Astrocyte (in vitro differentiated cells and primary cell): ENCODE measurements at regions not wholly inside any gene's neighbourhood (a gene's known extent, or its start where the extent isn't known, plus 50 kb on each side); places are given as distances from the start of the nearest gene placed in this dataset.

Experiments
- DNase-seq: peaks from one replicate; pipeline ENCODE4 v3.0.0-alpha.2; 2010; ENCODE audit warnings: low read depth
- FAIRE-seq: peaks from 2 replicates; lab custom pipeline; 2011; peaks lifted over from hg19 to GRCh38; lab: Jason Lieb, UNC
- H2AFZ ChIP-seq: 2 replicates; pipeline ENCODE4 v1.6.0; 2012; ENCODE audit warnings: low read depth, low read length, inconsistent platforms
- H3K27ac ChIP-seq: 2 replicates; pipeline ENCODE4 v1.5.1; 2011; ENCODE audit warnings: low read depth, low read length, inconsistent platforms
- H3K27me3 ChIP-seq: 2 replicates; pipeline ENCODE4 v1.6.0; 2011; ENCODE audit warnings: low read length, inconsistent platforms; ENCODE audit not compliant: insufficient read depth
- H3K36me3 ChIP-seq: 2 replicates; pipeline ENCODE4 v1.5.1; 2011; ENCODE audit warnings: low read length, inconsistent platforms; ENCODE audit not compliant: insufficient read depth
- H3K4me1 ChIP-seq: 2 replicates; pipeline ENCODE4 v1.5.1; 2011; ENCODE audit warnings: low read length, inconsistent platforms; ENCODE audit not compliant: insufficient read depth
- H3K4me2 ChIP-seq: 2 replicates; pipeline ENCODE4 v1.6.0; 2012; ENCODE audit warnings: low read length, inconsistent platforms
- H3K4me3 ChIP-seq: 2 replicates; pipeline ENCODE4 v1.5.1; 2011; ENCODE audit warnings: low read depth, mild to moderate bottlenecking, low read length, inconsistent platforms; ENCODE audit not compliant: insufficient read depth
- H3K79me2 ChIP-seq: 2 replicates; pipeline ENCODE4 v1.6.0; 2012; ENCODE audit warnings: mild to moderate bottlenecking, low read length, inconsistent platforms; ENCODE audit not compliant: insufficient read depth
- H3K9ac ChIP-seq: 2 replicates; pipeline ENCODE4 v1.6.0; 2012; ENCODE audit warnings: mild to moderate bottlenecking, low read length, inconsistent platforms
- H3K9me3 ChIP-seq: 2 replicates; pipeline ENCODE4 v1.5.1; 2012; ENCODE audit warnings: low read depth, mild to moderate bottlenecking, low read length, inconsistent platforms; ENCODE audit not compliant: insufficient read depth
- H4K20me1 ChIP-seq: 2 replicates; pipeline ENCODE4 v1.6.0; 2012; ENCODE audit warnings: low read length, inconsistent platforms; ENCODE audit not compliant: insufficient read depth
- H3K27ac Mint-ChIP-seq: one replicate; pipeline ENCODE4 v1.8.0; 2021; ENCODE audit warnings: mild to moderate bottlenecking, mixed read lengths; ENCODE audit not compliant: unreplicated experiment
- H3K27me3 Mint-ChIP-seq: one replicate; pipeline ENCODE4 v1.8.0; 2021; ENCODE audit warnings: low read depth, mixed read lengths; ENCODE audit not compliant: unreplicated experiment
- H3K36me3 Mint-ChIP-seq: one replicate; pipeline ENCODE4 v1.8.0; 2021; ENCODE audit warnings: low read depth, mixed read lengths; ENCODE audit not compliant: unreplicated experiment
- H3K4me1 Mint-ChIP-seq: one replicate; pipeline ENCODE4 v1.8.0; 2021; ENCODE audit warnings: low read depth, mixed read lengths; ENCODE audit not compliant: unreplicated experiment
- H3K4me3 Mint-ChIP-seq: one replicate; pipeline ENCODE4 v1.8.0; 2021; ENCODE audit warnings: mild to moderate bottlenecking, moderate library complexity, mixed read lengths; ENCODE audit not compliant: unreplicated experiment
- H3K9me3 Mint-ChIP-seq: one replicate; pipeline ENCODE4 v1.8.0; 2021; ENCODE audit warnings: mild to moderate bottlenecking, mixed read lengths; ENCODE audit not compliant: unreplicated experiment
- EZH2 ChIP-seq: IDR thresholded peaks from 2 replicates; pipeline ENCODE4 v1.6.1; 2012; ENCODE audit warnings: mild to moderate bottlenecking, low read length, inconsistent platforms; ENCODE audit not compliant: insufficient read depth
- TF ChIP-seq, protein P1 (sequence below): IDR thresholded peaks from 2 replicates; pipeline ENCODE4 v1.5.1; 2011; ENCODE audit warnings: low read depth, mild to moderate bottlenecking, inconsistent platforms, low read length, moderate library complexity; ENCODE audit not compliant: insufficient read depth

DNA sequence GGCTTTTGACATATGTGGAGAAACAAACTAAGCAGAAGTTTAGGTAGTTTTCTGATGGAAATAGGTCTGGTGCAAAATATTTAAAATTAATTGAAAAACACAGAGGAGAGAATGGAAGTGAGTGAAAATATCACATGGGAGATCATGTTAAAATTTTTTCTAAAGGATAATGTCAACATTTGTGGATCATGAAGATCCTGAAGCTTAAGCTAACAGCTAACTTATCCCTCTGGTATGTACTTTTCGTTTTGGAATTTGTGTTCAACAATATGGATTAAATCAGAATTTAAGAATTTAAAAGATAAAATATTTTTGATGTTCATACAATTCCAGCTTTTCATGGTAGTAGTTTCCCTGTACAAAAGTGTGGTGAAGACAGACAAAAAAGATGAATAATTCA lies 572.8 kb upstream of the FAM241A start:
- Mint-ChIP-seq H3K27ac (no peak overlapping the region), H3K4me3 (no peak overlapping the region), H3K4me1 (no peaks in the 10 kb centered on the region), H3K27me3 (no peaks in the 10 kb centered on the region), H3K36me3 (no peaks in the 10 kb centered on the region), H3K9me3 (peaks cover 5% of the 10 kb centered on the region)
- TF ChIP-seq, protein P1, sequence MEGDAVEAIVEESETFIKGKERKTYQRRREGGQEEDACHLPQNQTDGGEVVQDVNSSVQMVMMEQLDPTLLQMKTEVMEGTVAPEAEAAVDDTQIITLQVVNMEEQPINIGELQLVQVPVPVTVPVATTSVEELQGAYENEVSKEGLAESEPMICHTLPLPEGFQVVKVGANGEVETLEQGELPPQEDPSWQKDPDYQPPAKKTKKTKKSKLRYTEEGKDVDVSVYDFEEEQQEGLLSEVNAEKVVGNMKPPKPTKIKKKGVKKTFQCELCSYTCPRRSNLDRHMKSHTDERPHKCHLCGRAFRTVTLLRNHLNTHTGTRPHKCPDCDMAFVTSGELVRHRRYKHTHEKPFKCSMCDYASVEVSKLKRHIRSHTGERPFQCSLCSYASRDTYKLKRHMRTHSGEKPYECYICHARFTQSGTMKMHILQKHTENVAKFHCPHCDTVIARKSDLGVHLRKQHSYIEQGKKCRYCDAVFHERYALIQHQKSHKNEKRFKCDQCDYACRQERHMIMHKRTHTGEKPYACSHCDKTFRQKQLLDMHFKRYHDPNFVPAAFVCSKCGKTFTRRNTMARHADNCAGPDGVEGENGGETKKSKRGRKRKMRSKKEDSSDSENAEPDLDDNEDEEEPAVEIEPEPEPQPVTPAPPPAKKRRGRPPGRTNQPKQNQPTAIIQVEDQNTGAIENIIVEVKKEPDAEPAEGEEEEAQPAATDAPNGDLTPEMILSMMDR = no peak
- TF ChIP-seq EZH2 = no peak
- Histone ChIP-seq H3K79me2 (no peaks in the 10 kb centered on the region), H3K27me3 (no peaks in the 10 kb centered on the region), H3K9ac (no peak overlapping the region), H3K4me3 (no peak overlapping the region), H3K4me1 (no peaks in the 10 kb centered on the region), H3K9me3 (no peaks in the 10 kb centered on the region), H3K4me2 (no peak overlapping the region), H4K20me1 (no peaks in the 10 kb centered on the region), H2AFZ (no peak overlapping the region), H3K27ac (no peak overlapping the region), H3K36me3 (no peaks in the 10 kb centered on the region)
- FAIRE-seq (no peak), DNase-seq (no peak)

DNA sequence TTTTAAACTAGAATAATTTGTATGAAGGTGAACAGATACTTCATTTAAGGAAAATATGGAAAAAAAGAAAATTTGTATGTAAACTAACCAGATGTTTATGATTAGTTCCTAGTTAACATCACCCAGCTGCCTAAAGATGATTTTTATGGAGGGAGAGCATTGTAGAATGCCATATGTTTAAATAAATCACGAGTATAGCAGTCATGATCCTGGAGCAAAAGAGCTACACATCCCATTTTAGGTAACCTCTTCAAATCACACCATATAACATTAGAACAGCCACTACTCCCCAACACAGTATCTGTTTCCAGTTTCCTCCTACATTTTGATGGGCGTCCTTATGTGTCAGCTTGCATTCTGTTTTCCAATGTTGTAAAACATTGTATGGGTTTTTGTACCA lies 571.9 kb upstream of the FAM241A start:
- no peak for TF ChIP-seq EZH2
- DNase-seq (no peak), FAIRE-seq (no peak)
- Histone ChIP-seq H2AFZ (no peak overlapping the region), H3K9me3 (no peaks in the 10 kb centered on the region), H3K27ac (no peak overlapping the region), H3K9ac (no peak overlapping the region), H3K36me3 (no peaks in the 10 kb centered on the region), H3K4me2 (no peak overlapping the region), H3K4me3 (no peak overlapping the region), H3K4me1 (no peaks in the 10 kb centered on the region), H3K27me3 (no peaks in the 10 kb centered on the region), H3K79me2 (no peaks in the 10 kb centered on the region), H4K20me1 (no peaks in the 10 kb centered on the region)
- Mint-ChIP-seq H3K4me3 (no peak overlapping the region), H3K27ac (no peak overlapping the region), H3K27me3 (no peaks in the 10 kb centered on the region), H3K4me1 (no peaks in the 10 kb centered on the region), H3K9me3 (peaks cover 2% of the 10 kb centered on the region), H3K36me3 (no peaks in the 10 kb centered on the region)

DNA sequence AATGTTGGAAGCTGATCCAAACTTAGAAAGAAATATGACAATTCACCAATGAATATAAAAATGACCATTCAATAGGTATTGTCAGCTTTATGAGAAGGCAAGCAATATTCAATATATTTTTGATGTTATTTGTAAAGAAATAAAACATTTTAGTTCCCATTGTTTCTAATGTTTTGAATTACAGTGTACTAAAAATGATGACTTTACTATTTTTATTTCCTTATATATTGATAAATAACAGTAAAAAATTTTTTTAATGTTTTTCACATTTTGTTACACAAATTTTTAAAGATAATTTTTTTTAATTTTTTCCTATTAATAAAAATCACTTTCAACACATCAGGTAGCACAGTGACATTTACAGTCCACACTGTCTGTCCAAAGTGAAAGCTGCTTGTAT lies 565.5 kb upstream of the FAM241A start:
- H3K4me3 ChIP-seq = no peak overlapping the region
- H3K27ac ChIP-seq = no peak overlapping the region
- no peaks in the 10 kb centered on the region for H3K9me3 ChIP-seq
- H3K9ac ChIP-seq = no peak overlapping the region
- DNase-seq (no peak), FAIRE-seq (no peak)
- H3K79me2 ChIP-seq = no peaks in the 10 kb centered on the region
- Mint-ChIP-seq H3K27me3 (no peaks in the 10 kb centered on the region), H3K4me3 (no peak overlapping the region), H3K27ac (no peak overlapping the region), H3K4me1 (no peaks in the 10 kb centered on the region), H3K36me3 (no peaks in the 10 kb centered on the region), H3K9me3 (peaks cover 2% of the 10 kb centered on the region)
- no peaks in the 10 kb centered on the region for H3K36me3 ChIP-seq
- no peak overlapping the region for H3K4me2 ChIP-seq
- no peaks in the 10 kb centered on the region for H4K20me1 ChIP-seq
- H3K4me1 ChIP-seq = no peaks in the 10 kb centered on the region
- TF ChIP-seq, protein P1 = no peak
- TF ChIP-seq EZH2 = no peak
- H2AFZ ChIP-seq = no peak overlapping the region
- no peaks in the 10 kb centered on the region for H3K27me3 ChIP-seq
